Caco-2 (cell line): ENCODE measurements at regions not wholly inside any gene's neighbourhood (a gene's known extent, or its start where the extent isn't known, plus 50 kb on each side); places are given as distances from the start of the nearest gene placed in this dataset.

ENCODE experiments used
- BruUV-seq: library from RNA; stranded (reverse); fragments of 400-500 nt; replicated peaks from 2 replicates; lab custom pipeline; 2021; lab: Mats Ljungman, UMichigan
- CTCF ChIA-PET: fragments of 300-600 bp; sonication (Branson Sonifier 250); formaldehyde crosslinking; loops from one replicate; lab custom pipeline; 2022; ENCODE audit warnings: antibody characterized with exemption; lab: Charles Lee
- POLR2A ChIA-PET: fragments of 300-600 bp; sonication (Branson Sonifier 250); formaldehyde crosslinking; loops from one replicate; lab custom pipeline; 2022; ENCODE audit warnings: antibody characterized with exemption; lab: Charles Lee
- DNase-seq, 2 experiments: peaks; one replicate each; pipeline versions ENCODE4 v3.0.0 to v3.0.0-alpha.2; 2020 to 2022
- H3K27me3 ChIP-seq: replicated peaks from 2 replicates; pipeline ENCODE4 v1.6.0; 2011; ENCODE audit warnings: low read length; ENCODE audit not compliant: control insufficient read depth, insufficient read depth
- H3K36me3 ChIP-seq: 2 replicates; pipeline ENCODE4 v1.5.1; 2011; ENCODE audit warnings: low read length; ENCODE audit not compliant: control insufficient read depth, insufficient read depth
- H3K4me1 ChIP-seq: fragments of 250-450 bp; sonication (Bioruptor Pico); 2 replicates; pipeline ENCODE4 v1.5.1; 2020; ENCODE audit warnings: mild to moderate bottlenecking
- H3K4me3 ChIP-seq: 2 replicates; pipeline ENCODE4 v1.5.1; 2011; ENCODE audit warnings: low read depth, mild to moderate bottlenecking, control low read depth, low read length
- H3K9me3 ChIP-seq: fragments of 250-450 bp; sonication (Bioruptor Pico); 2 replicates; pipeline ENCODE4 v1.5.1; 2020; ENCODE audit warnings: mild to moderate bottlenecking, moderate library complexity
- H3K27ac Mint-ChIP-seq: one replicate; pipeline ENCODE4 v1.8.0; 2022; ENCODE audit warnings: mixed read lengths; ENCODE audit not compliant: unreplicated experiment
- H3K27me3 Mint-ChIP-seq: one replicate; pipeline ENCODE4 v1.8.0; 2022; ENCODE audit warnings: mixed read lengths; ENCODE audit not compliant: insufficient read depth, unreplicated experiment
- H3K36me3 Mint-ChIP-seq: one replicate; pipeline ENCODE4 v1.8.0; 2022; ENCODE audit warnings: mild to moderate bottlenecking, mixed read lengths; ENCODE audit not compliant: insufficient read depth, unreplicated experiment
- H3K4me1 Mint-ChIP-seq: one replicate; pipeline ENCODE4 v1.8.0; 2022; ENCODE audit warnings: low read depth, mixed read lengths; ENCODE audit not compliant: unreplicated experiment
- H3K4me3 Mint-ChIP-seq: one replicate; pipeline ENCODE4 v1.8.0; 2022; ENCODE audit warnings: mild to moderate bottlenecking, moderate library complexity, mixed read lengths; ENCODE audit not compliant: unreplicated experiment
- H3K9me3 Mint-ChIP-seq: one replicate; pipeline ENCODE4 v1.8.0; 2022; ENCODE audit warnings: mixed read lengths; ENCODE audit not compliant: unreplicated experiment
- intact Hi-C: fragments of 100-400 bp; cut with micrococcal nuclease; formaldehyde crosslinking; loops from one replicate; pipeline ENCODE4 v1.10.0; 2022; ENCODE audit not compliant: unreplicated experiment
- TF ChIP-seq, protein P1 (sequence below), 2 experiments: fragments of 200-600 bp in 1 of 2; IDR thresholded peaks; 1 replicate in 1 of 2; 2 replicates in 1 of 2; pipeline versions ENCODE4 v1.5.1 to v1.8.0; 2011 to 2022; ENCODE audit warnings: antibody characterized with exemption in 1 of 2, control low read depth in 1 of 2, inconsistent platforms in 1 of 2, low read depth in 1 of 2, low read length in 1 of 2, mild to moderate bottlenecking in 1 of 2, moderate library complexity in 1 of 2; ENCODE audit not compliant: insufficient read depth in 1 of 2, severe bottlenecking in 1 of 2, unreplicated experiment in 1 of 2

DNA sequence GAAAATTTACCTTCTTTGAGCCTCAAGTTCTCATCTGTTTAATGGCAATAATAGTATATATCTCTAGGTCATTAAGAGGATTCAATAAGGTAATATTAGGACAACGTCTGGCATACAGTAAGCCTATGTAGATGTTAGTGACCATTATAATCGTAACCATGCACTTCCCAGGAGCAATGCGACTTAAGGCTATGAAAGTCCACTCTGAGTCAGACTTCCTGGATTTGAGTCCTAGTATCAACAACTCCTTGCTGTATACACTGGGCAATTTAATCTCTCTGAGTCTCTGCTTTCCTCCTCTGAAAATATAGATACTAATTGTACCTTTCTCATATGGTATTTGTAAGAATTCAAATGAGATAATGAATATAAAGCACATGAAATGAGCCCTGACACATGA is 168.1 kb upstream of the HDDC2 start:
- H3K27me3 Mint-ChIP-seq = no peaks in the 10 kb centered on the region

DNA sequence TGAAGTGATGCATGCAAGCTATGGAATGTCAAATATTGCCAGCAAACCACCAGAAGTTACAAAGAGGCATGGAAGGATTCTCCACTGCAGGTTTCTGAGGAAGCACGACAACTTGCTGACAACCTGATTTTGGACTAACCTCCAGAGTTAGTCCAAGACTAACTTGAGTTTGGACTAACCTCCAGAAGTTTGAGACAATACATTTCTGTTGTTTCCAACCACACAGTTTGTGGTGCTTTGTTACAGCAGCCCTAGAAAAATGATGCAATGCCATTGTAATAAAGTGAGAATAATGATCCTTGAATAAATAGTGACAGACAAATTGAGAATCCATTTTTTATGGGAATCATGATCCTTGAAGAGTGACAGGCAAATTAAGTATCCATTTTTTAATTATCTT is 169.9 kb upstream of the HDDC2 start:
- Mint-ChIP-seq H3K27me3 (no peaks in the 10 kb centered on the region), H3K36me3 (no peaks in the 10 kb centered on the region), H3K27ac (no peak overlapping the region), H3K4me3 (no peak overlapping the region), H3K4me1 (no peaks in the 10 kb centered on the region), H3K9me3 (no peaks in the 10 kb centered on the region)
- ChIA-PET POLR2A (no interaction called here), CTCF (no interaction called here)
- no TSS peak for BruUV-seq
- TF ChIP-seq, protein P1, sequence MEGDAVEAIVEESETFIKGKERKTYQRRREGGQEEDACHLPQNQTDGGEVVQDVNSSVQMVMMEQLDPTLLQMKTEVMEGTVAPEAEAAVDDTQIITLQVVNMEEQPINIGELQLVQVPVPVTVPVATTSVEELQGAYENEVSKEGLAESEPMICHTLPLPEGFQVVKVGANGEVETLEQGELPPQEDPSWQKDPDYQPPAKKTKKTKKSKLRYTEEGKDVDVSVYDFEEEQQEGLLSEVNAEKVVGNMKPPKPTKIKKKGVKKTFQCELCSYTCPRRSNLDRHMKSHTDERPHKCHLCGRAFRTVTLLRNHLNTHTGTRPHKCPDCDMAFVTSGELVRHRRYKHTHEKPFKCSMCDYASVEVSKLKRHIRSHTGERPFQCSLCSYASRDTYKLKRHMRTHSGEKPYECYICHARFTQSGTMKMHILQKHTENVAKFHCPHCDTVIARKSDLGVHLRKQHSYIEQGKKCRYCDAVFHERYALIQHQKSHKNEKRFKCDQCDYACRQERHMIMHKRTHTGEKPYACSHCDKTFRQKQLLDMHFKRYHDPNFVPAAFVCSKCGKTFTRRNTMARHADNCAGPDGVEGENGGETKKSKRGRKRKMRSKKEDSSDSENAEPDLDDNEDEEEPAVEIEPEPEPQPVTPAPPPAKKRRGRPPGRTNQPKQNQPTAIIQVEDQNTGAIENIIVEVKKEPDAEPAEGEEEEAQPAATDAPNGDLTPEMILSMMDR (IDR thresholded peaks at IDR 0.05; ENCODE audit: insufficient read depth in 1 of 2, low read depth in 1 of 2, low read length in 1 of 2, severe bottlenecking in 1 of 2, unreplicated experiment in 1 of 2) = no peak
- Histone ChIP-seq H3K4me3 (no peak overlapping the region), H3K36me3 (no peaks in the 10 kb centered on the region), H3K4me1 (no peaks in the 10 kb centered on the region), H3K27me3 (no peaks in the 10 kb centered on the region; the same call in 1 of the 2 replicates), H3K9me3 (no peaks in the 10 kb centered on the region)
- intact Hi-C loops = no loop called here
- no peak for DNase-seq

More for the DNA sequence above, 168.1 kb upstream of the HDDC2 start:
- no peaks in the 10 kb centered on the region for H3K27me3 ChIP-seq
- TF ChIP-seq, protein P1 (IDR thresholded peaks at IDR 0.05; ENCODE audit: insufficient read depth in 1 of 2, low read depth in 1 of 2, low read length in 1 of 2, severe bottlenecking in 1 of 2, unreplicated experiment in 1 of 2) = no peak
- Mint-ChIP-seq H3K36me3 (no peaks in the 10 kb centered on the region), H3K4me3 (no peak overlapping the region), H3K27ac (no peak overlapping the region), H3K9me3 (no peaks in the 10 kb centered on the region), H3K4me1 (no peaks in the 10 kb centered on the region)
- CTCF ChIA-PET = no interaction called here
- no peaks in the 10 kb centered on the region for H3K36me3 ChIP-seq
- BruUV-seq = no TSS peak
- no peak for DNase-seq
- intact Hi-C loops = no loop called here
- POLR2A ChIA-PET = no interaction called here
- H3K4me3 ChIP-seq = no peak overlapping the region
- H3K9me3 ChIP-seq = no peaks in the 10 kb centered on the region
- no peaks in the 10 kb centered on the region for H3K4me1 ChIP-seq

DNA sequence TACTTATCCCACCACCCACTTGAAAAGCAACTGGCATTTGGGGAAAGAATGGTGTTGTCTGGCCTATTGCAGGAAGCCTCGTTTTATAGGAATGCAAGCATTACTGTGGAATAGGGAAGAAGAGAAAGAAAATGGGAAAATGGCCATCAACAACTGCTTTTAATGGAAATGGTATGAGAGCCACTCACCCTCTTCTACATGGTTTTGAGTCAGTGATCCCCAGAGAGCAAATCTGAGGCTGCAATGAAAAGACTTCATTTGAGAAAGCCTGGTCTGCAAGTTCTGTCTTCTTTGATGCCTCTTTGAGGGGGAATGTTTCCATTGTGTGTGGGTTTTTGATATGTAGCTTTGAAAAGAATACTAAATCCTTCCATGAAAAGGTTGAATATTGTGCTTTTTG is 172.3 kb upstream of the HDDC2 start:
- Histone ChIP-seq H3K4me3 (no peak overlapping the region), H3K36me3 (no peaks in the 10 kb centered on the region), H3K27me3 (no peaks in the 10 kb centered on the region; the same call in 1 of the 2 replicates), H3K9me3 (no peaks in the 10 kb centered on the region), H3K4me1 (no peaks in the 10 kb centered on the region)
- H3K4me3 Mint-ChIP-seq = no peak overlapping the region
- no peaks in the 10 kb centered on the region for H3K36me3 Mint-ChIP-seq
- intact Hi-C loops = no loop called here
- H3K27me3 Mint-ChIP-seq = no peaks in the 10 kb centered on the region
- DNase-seq = no peak
- no peaks in the 10 kb centered on the region for H3K4me1 Mint-ChIP-seq
- no peaks in the 10 kb centered on the region for H3K9me3 Mint-ChIP-seq
- ChIA-PET CTCF (no interaction called here), POLR2A (no interaction called here)
- H3K27ac Mint-ChIP-seq = no peak overlapping the region
- TF ChIP-seq, protein P1 (IDR thresholded peaks at IDR 0.05; ENCODE audit: insufficient read depth in 1 of 2, low read depth in 1 of 2, low read length in 1 of 2, severe bottlenecking in 1 of 2, unreplicated experiment in 1 of 2) = no peak
- no TSS peak for BruUV-seq
